ENCODE measurements at regions not wholly inside any gene's neighbourhood (a gene's known extent, or its start where the extent isn't known, plus 50 kb on each side); places are given as distances from the start of the nearest gene placed in this dataset.
A peak's percentile ranks its signal among the peaks of the same experiment; 100 is the strongest.

DNA sequence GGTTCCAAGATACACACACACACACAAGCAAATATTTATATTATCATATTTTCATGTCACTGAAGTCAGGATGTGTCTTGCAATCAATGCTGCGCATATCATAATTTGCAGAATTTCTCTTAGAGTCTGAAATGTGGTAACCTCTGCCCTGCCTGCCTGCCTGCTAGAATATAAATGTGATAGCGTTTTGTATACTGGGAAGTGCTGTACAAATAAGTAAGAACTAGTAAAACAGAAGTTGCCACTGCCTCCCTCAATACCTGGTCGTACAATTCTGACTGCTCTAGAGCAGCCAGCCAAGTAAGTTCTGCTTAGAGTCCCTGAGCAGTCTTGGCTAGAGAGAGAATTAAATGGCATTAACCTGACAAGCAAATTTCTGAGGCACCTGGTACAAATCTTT is 83.9 kb upstream of the NTF3 start:
- Histone ChIP-seq H3K27ac (no peak overlapping the region), H3K4me1 (no peaks in the 10 kb centered on the region), H3K27me3 (no peaks in the 10 kb centered on the region), H3K9me3 (peaks cover 0 to 5% (median 2%) of the 10 kb centered on the region in 4 donors), H3K36me3 (no peaks in the 10 kb centered on the region), H3K4me3 (no peak overlapping the region)
- intact Hi-C loops (cut with DNase I; ENCODE audit: low total_unique reads): no loop called here
- TF ChIP-seq POLR2A (IDR thresholded peaks at IDR 0.05) (no peak), EP300 (IDR thresholded peaks at IDR 0.05) (no peak), POLR2AphosphoS5 (IDR thresholded peaks at IDR 0.05) (no peak)
- TF ChIP-seq, protein P1, sequence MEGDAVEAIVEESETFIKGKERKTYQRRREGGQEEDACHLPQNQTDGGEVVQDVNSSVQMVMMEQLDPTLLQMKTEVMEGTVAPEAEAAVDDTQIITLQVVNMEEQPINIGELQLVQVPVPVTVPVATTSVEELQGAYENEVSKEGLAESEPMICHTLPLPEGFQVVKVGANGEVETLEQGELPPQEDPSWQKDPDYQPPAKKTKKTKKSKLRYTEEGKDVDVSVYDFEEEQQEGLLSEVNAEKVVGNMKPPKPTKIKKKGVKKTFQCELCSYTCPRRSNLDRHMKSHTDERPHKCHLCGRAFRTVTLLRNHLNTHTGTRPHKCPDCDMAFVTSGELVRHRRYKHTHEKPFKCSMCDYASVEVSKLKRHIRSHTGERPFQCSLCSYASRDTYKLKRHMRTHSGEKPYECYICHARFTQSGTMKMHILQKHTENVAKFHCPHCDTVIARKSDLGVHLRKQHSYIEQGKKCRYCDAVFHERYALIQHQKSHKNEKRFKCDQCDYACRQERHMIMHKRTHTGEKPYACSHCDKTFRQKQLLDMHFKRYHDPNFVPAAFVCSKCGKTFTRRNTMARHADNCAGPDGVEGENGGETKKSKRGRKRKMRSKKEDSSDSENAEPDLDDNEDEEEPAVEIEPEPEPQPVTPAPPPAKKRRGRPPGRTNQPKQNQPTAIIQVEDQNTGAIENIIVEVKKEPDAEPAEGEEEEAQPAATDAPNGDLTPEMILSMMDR (IDR thresholded peaks at IDR 0.05): no peak
- WGBS, 5 donors: 29 to 39% (median 34%) methylated on average over 3 of the region's 3 CpGs
- no peak for DNase-seq

DNA sequence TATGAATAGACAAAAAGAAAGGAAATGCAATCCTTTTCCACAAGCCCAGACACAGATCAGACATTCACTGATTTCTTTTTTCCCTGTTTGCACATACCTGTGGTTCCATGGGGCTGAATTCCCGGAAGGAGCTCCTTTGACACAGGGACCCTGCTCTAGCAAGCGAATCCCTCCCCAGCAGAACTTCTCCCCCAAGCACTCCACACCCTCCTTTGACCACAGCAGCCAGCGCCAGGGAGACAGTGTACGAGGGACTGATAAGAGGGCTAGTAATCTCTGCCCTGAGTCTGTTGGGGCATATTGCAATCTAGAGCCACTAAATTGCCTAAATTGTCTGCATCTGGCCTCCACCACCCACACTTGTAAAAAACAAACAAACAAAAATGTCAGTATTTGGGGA is 83.4 kb upstream of the NTF3 start:
- Histone ChIP-seq H3K27ac (no peak overlapping the region), H3K4me1 (no peaks in the 10 kb centered on the region), H3K27me3 (no peaks in the 10 kb centered on the region), H3K9me3 (peaks cover 0 to 9% (median 3%) of the 10 kb centered on the region in 4 donors), H3K4me3 (no peak overlapping the region), H3K36me3 (no peaks in the 10 kb centered on the region)
- peak in 1 of 2 donors; percentile 6 for DNase-seq
- WGBS, 5 donors: 17 to 41% (median 33%) methylated on average over 4 of the region's 4 CpGs
- TF ChIP-seq POLR2AphosphoS5 (IDR thresholded peaks at IDR 0.05) (no peak), POLR2A (IDR thresholded peaks at IDR 0.05) (no peak), EP300 (IDR thresholded peaks at IDR 0.05) (no peak)
- TF ChIP-seq, protein P1 (IDR thresholded peaks at IDR 0.05): no peak
- intact Hi-C loops (cut with DNase I; ENCODE audit: low total_unique reads): no loop called here

DNA sequence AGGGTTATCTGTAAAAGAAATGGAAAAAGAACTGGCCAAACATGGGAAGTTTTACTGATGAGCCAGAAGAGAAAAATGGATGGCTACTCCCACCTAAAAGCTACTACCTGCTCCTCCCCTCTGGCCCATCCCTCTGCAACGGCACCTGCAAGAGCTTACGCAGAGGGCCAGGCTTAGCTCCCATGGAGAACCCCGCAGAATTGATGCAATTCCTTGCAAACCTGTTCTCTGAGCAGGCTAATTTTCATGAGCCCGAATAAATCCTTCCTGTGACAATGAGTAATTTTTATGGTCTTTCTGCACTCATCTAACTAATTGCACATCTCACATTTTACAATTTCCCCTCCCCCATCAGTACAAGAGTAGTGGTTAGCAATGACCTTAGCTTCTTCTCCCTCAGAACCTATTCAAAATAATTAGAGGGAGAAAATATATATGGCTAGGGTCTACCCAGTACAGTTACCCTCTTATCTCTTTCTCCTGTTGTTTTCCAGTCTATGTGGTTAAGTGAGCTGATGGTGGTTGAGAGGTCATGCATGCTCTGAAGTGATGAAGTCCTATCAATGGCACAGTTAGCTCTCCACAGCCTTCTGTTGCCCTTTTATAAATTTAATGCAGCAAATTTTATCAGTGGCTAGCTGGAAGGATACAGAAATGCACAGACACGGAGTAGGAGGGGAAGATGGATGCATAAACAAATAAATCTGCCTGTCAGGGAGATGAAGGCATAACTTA is 67.7 kb upstream of the NTF3 start:
- no peak overlapping the region for H3K27ac ChIP-seq
- 78 to 82% (median 80%) methylated on average over 5 of the region's 5 CpGs for WGBS, 5 donors
- H3K4me1 ChIP-seq: no peaks in the 10 kb centered on the region
- TF ChIP-seq POLR2A (IDR thresholded peaks at IDR 0.05): no peak
- TF ChIP-seq, protein P1 (IDR thresholded peaks at IDR 0.05): no peak
- no peak for TF ChIP-seq EP300 (IDR thresholded peaks at IDR 0.05)
- H3K27me3 ChIP-seq: no peaks in the 10 kb centered on the region
- no peak overlapping the region for H3K4me3 ChIP-seq
- DNase-seq: no peak
- intact Hi-C loops (cut with DNase I; ENCODE audit: low total_unique reads): no loop called here
- H3K9me3 ChIP-seq: no peaks in the 10 kb centered on the region
- H3K36me3 ChIP-seq: no peaks in the 10 kb centered on the region

DNA sequence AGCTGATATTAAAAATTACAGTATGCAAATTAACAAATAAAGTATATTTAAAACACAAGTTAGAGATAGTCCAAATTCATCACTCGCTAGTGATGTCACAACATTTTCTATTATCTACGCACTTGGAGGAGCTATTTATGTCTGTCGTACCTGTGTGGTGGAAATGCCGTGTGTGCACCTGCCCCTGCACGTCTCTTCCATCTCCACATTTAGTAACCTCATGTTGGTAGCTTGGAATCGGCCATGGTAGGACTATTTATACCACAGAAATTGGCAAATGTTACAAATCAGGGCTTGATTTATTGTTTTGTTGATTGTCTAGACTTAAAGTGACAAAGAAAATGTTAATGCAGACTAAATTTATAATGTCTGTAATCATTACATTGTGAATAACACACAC is 62.6 kb upstream of the NTF3 start:
- Histone ChIP-seq H3K27me3 (no peaks in the 10 kb centered on the region), H3K27ac (no peak overlapping the region), H3K4me3 (no peak overlapping the region), H3K9me3 (no peaks in the 10 kb centered on the region), H3K4me1 (no peaks in the 10 kb centered on the region), H3K36me3 (no peaks in the 10 kb centered on the region)
- no peak for DNase-seq
- 74 to 87% (median 83%) methylated on average over 6 of the region's 6 CpGs for WGBS, 5 donors
- intact Hi-C loops (cut with DNase I; ENCODE audit: low total_unique reads): no loop called here
- no peak for TF ChIP-seq POLR2AphosphoS5 (IDR thresholded peaks at IDR 0.05)
- no peak for TF ChIP-seq EP300 (IDR thresholded peaks at IDR 0.05)
- TF ChIP-seq, protein P1 (IDR thresholded peaks at IDR 0.05): no peak
- no peak for TF ChIP-seq POLR2A (IDR thresholded peaks at IDR 0.05)

All from stomach (tissue), 8 donors.